Heart right ventricle (tissue), 16 donors: ENCODE measurements at regions not wholly inside any gene's neighbourhood (a gene's known extent, or its start where the extent isn't known, plus 50 kb on each side); places are given as distances from the start of the nearest gene placed in this dataset.

Source experiments
- ATAC-seq, 8 donors: fragments of 200-7000 bp; cut with Tn5 transposase; one replicate each; pipeline ENCODE4 v1.9.1; 2020; ENCODE audit warnings: mild to moderate bottlenecking in 8 of 8, moderate library complexity in 8 of 8, moderate number of reproducible peaks in 1 of 8
- DNase-seq, 2 donors: peaks; one replicate each; pipeline ENCODE4 v3.0.0-alpha.2; 2020
- H3K27ac ChIP-seq, 10 donors: fragments of 200-600 bp; sonication (generic) in 2 of 10; one replicate each; pipeline versions ENCODE4 v1.5.0 to v1.8.0; 2020 to 2022; ENCODE audit warnings: mild to moderate bottlenecking in 3 of 10
- H3K27me3 ChIP-seq, 7 donors: fragments of 200-600 bp; one replicate each; pipeline ENCODE4 v1.8.0; 2021 to 2022; ENCODE audit warnings: mild to moderate bottlenecking in 2 of 7
- H3K36me3 ChIP-seq, 9 donors: fragments of 200-600 bp; sonication (generic) in 1 of 9; one replicate each; pipeline versions ENCODE4 v1.5.0 to v1.8.0; 2020 to 2022; ENCODE audit warnings: mild to moderate bottlenecking in 2 of 9
- H3K4me1 ChIP-seq, 9 donors: fragments of 200-600 bp; sonication (generic) in 1 of 9; one replicate each; pipeline versions ENCODE4 v1.5.0 to v1.8.0; 2020 to 2022; ENCODE audit warnings: mild to moderate bottlenecking in 4 of 9
- H3K4me3 ChIP-seq, 10 donors: fragments of 200-600 bp; sonication (generic) in 2 of 10; one replicate each; pipeline versions ENCODE4 v1.5.0 to v1.8.0; 2020 to 2022; ENCODE audit warnings: mild to moderate bottlenecking in 7 of 10, moderate library complexity in 2 of 10
- H3K9me3 ChIP-seq, 11 donors: fragments of 200-600 bp in 10 of 11; sonication (generic) in 2 of 11; one replicate each; pipeline versions ENCODE4 v1.5.0 to v1.8.0; 2013 to 2022; ENCODE audit warnings: mild to moderate bottlenecking in 2 of 11, control low read depth in 1 of 11, moderate library complexity in 1 of 11
- WGBS, 2 donors: extraction: QIAGEN DNeasy Blood & Tissue Kit; methylation state at CpG; one replicate each; pipeline ENCODE4 v1.1.7; 2013; ENCODE audit warnings: inconsistent platforms in 1 of 2; 5-methylcytosine and 5-hydroxymethylcytosine counted together
- intact Hi-C, 10 donors: fragments of 100-400 bp; cut with DNase I; formaldehyde crosslinking; loops; one replicate each; pipeline versions ENCODE4 v1.11.1 to v1.14.2; 2022
- TF ChIP-seq, protein P1 (sequence below), 9 donors: fragments of 200-600 bp; sonication (generic) in 2 of 9; IDR thresholded peaks; one replicate each; pipeline versions ENCODE4 v1.5.0 to v1.8.0; 2021 to 2022; ENCODE audit warnings: antibody characterized with exemption in 9 of 9, mild to moderate bottlenecking in 5 of 9, moderate library complexity in 1 of 9
- donor health status: Arrhythmogenic right ventricular cardiomyopathy.
- donor health status: ischemic (EF 13 %, LVEDD 7.1; RV severe dilation, severe dysfunction).
- donor health status: healthy with polysubstance abuse.
- donor health status: DM: no; HTN: yes; CAD: no.
- donor health status: DM: no; HTN: no; CAD: no.
- donor health status: ischemic (EF 25% LVEDD 6.9; RV normal size, moderate dysfunction).
- donor health status: ischemic (EF 25% LVEDD 5.7; RV mildly dilated, moderate dysfunction).
- donor health status: healthy.
- donor health status: DM: yes; HTN: yes; CAD: no.
- donor health status: Ischemic cardiomyopathy.
- donor health status: ischemic (EF 35%, LVEDD 5.7; RV mildly dilated, moderate dysfunction).
- donor health status: nonischemic (EF 11% LVEDD 7.7; RV severe dilation, severe dysfunction).
- donor health status: DM: yes; HTN: yes; CAD: no.
- donor health status: PGD.
- donor health status: ischemic (EF 29% LVEDD 5.4; RV normal size, mild dysfunction).
- donor health status: nonischemic (EF 23%, LVEDD 6.1; RV moderate dilation, normal function).

DNA sequence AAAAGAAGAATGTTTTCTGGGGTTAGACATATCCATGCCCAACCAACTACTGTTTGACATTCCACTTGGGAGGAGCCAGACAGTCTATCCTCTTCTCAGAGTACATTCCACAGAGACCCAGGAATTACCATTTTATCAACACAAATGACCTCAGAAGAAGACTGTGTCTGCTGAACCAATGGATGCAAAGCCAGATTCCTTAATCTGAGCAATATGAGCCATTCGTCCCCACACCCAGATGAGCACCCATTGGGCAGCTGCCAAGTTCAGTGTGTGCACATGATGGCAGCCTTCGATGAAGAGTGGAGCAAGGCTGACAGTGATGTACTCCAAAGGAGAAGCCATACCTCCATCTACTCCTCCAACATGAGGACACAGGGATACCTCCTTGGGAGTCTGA is 111.3 kb downstream of the ZNF674 start:
- TF ChIP-seq, protein P1, sequence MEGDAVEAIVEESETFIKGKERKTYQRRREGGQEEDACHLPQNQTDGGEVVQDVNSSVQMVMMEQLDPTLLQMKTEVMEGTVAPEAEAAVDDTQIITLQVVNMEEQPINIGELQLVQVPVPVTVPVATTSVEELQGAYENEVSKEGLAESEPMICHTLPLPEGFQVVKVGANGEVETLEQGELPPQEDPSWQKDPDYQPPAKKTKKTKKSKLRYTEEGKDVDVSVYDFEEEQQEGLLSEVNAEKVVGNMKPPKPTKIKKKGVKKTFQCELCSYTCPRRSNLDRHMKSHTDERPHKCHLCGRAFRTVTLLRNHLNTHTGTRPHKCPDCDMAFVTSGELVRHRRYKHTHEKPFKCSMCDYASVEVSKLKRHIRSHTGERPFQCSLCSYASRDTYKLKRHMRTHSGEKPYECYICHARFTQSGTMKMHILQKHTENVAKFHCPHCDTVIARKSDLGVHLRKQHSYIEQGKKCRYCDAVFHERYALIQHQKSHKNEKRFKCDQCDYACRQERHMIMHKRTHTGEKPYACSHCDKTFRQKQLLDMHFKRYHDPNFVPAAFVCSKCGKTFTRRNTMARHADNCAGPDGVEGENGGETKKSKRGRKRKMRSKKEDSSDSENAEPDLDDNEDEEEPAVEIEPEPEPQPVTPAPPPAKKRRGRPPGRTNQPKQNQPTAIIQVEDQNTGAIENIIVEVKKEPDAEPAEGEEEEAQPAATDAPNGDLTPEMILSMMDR (IDR thresholded peaks at IDR 0.05) = no peak
- Histone ChIP-seq H3K27ac (no peak overlapping the region), H3K9me3 (no peaks in the 10 kb centered on the region), H3K36me3 (no peaks in the 10 kb centered on the region), H3K27me3 (peaks cover 0 to 27% (median 0%) of the 10 kb centered on the region in 7 donors), H3K4me3 (no peak overlapping the region), H3K4me1 (no peaks in the 10 kb centered on the region)
- intact Hi-C loops = no loop called here
- ATAC-seq (no peak), DNase-seq (no peak)
- 73 to 77% methylated on average over 2 of the region's 2 CpGs for WGBS, 2 donors

DNA sequence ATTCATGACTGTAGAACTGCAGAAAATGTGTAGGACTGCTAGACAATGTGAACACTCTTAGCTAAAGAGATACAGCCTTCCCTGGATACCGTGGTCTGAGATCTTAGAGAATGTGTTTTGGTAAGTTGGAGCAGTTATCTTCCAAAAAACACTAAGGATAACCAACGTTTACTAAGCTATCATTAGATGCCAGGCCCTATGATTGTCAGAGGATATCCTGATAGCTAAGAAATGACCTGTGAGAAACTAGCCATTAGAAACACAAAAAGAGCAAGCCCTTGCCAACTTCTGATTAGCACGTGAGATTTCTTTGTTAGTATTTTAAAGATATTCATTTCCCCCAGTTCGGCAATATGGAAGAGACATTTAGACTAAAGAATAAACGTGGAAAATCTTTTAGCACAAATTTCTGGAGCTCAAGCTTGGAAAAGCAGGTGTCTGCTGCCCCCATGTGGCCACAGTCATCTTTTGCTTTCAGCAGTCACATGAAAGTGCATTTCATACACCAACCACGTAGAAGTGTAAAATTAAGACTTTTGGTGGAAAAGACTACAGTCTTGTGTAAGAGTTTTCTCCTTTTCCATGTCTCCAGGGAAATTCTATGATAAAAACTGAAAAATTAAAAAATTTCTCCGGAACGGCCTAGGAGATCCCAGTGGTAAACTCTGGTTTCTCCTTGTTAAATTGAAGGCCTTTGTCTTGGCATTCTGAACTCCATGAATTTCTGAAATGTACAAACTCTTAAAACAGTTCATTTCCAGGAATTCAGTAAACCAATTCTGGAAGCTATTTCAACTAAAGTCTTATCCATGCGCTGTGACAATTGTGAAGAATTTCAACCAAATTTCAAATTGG is 136.4 kb downstream of the ZNF674 start:
- no peaks in the 10 kb centered on the region for H3K9me3 ChIP-seq
- 17% methylated on average over 9 of the region's 9 CpGs for WGBS, 2 donors
- no peaks in the 10 kb centered on the region for H3K4me1 ChIP-seq
- ATAC-seq (no peak), DNase-seq (peak; percentile 54 to 59)
- no peak overlapping the region for H3K4me3 ChIP-seq
- no peak overlapping the region for H3K27ac ChIP-seq
- peaks cover 0 to 24% (median 0%) of the 10 kb centered on the region in 7 donors for H3K27me3 ChIP-seq
- TF ChIP-seq, protein P1 (IDR thresholded peaks at IDR 0.05) = peak; percentile 36 to 89 (median 69)
- intact Hi-C loops = loop anchor here in 5 of 10 donors (5.0 to 10.0 kb wide), 3 partner anchors 891 to 1084 kb away; no protein-coding TSS in a partner anchor
- H3K36me3 ChIP-seq = no peaks in the 10 kb centered on the region

DNA sequence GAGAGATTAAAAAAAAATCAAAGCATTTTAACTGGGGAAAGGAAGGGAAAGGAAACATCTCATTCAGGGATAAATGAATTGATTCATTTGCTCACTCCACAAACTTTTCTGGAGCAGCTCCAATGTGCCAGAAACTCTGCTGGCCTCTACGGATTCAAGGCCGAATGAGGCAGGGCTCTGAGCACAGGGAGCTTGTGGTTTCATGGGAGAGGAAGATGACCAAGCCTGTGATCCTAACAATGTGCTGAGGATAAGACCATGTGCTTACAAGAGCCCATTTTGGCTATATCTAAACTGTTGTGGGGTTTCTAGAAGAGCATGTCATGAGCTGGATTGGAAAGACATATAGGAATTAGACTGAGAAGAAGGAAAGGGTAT is 137.5 kb downstream of the ZNF674 start:
- ATAC-seq (no peak), DNase-seq (no peak)
- intact Hi-C loops = loop anchor here in 5 of 10 donors (5.0 to 10.0 kb wide), 3 partner anchors 890 to 1083 kb away; no protein-coding TSS in a partner anchor
- TF ChIP-seq, protein P1 (IDR thresholded peaks at IDR 0.05) = no peak
- Histone ChIP-seq H3K4me3 (no peak overlapping the region), H3K9me3 (no peaks in the 10 kb centered on the region), H3K27ac (no peak overlapping the region), H3K4me1 (no peaks in the 10 kb centered on the region), H3K36me3 (no peaks in the 10 kb centered on the region), H3K27me3 (peaks cover 0 to 24% (median 0%) of the 10 kb centered on the region in 7 donors)
- WGBS, 2 donors = 46% methylated on average over 2 of the region's 2 CpGs

DNA sequence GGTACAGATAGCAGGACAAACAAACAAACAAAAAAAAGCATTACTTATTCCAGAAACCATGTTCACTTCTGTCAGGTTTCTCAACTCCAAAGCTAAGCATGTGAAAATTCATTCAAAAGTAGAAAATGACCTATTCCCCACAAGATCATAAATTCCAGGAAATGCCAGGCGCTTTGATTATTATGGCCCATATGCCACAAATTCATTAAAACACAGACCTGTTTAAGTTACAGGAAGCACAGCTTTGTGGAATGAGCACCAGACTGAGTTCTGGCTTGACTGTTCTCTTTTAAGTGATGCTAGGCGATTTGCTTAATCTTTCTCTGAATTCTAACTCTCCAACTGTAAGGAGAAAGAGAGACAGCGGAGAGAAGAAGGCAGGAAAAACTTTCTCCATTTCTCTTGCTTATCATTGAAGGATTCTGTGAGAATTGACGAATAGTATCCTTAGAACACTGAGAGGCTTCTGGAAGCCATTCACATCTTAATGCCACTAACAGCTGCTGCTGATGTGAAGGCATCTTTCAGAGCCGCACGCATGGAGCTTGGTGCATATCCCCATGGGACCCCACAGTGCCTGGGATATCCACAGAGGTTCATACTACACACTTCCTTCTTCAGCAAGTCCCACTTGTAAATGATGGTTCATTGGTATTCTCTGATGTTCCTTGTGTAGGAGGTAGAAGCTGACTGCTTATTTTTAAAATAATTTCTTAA is 138.0 kb downstream of the ZNF674 start:
- DNase-seq = no peak

More for the DNA sequence above, 138.0 kb downstream of the ZNF674 start:
- no peaks in the 10 kb centered on the region for H3K36me3 ChIP-seq
- no peaks in the 10 kb centered on the region for H3K9me3 ChIP-seq
- no peaks in the 10 kb centered on the region for H3K4me1 ChIP-seq
- peaks cover 0 to 24% (median 0%) of the 10 kb centered on the region in 7 donors for H3K27me3 ChIP-seq
- TF ChIP-seq, protein P1 (IDR thresholded peaks at IDR 0.05) = no peak
- H3K4me3 ChIP-seq = no peak overlapping the region
- 59 to 67% methylated on average over 6 of the region's 6 CpGs for WGBS, 2 donors
- ATAC-seq = no peak
- H3K27ac ChIP-seq = no peak overlapping the region
- intact Hi-C loops = loop anchor here in 5 of 10 donors (5.0 to 10.0 kb wide), 3 partner anchors 890 to 1082 kb away; no protein-coding TSS in a partner anchor
